NCI-H146 (cell line): ENCODE measurements at regions not wholly inside any gene's neighbourhood (a gene's known extent, or its start where the extent isn't known, plus 50 kb on each side); places are given as distances from the start of the nearest gene placed in this dataset.
A peak's percentile ranks its signal among the peaks of the same experiment; 100 is the strongest.
"Not testable (repeated sequence)": the region's sequence is repeated elsewhere in the genome, so short reads cannot be mapped to it uniquely, and the experiment has no call there.

Experiments
- DNase-seq: peaks from one replicate; lab custom pipeline; 2025; lab: John Stamatoyannopoulos, UW

- no peak for DNase-seq
These were observed 196.3 kb downstream of the DCDC2C start for GRCh38 chr2:3899536-3900155.

GRCh38 chr2:3902131-3902530 lies 198.8 kb downstream of the DCDC2C start:
- DNase-seq = no peak

DNA sequence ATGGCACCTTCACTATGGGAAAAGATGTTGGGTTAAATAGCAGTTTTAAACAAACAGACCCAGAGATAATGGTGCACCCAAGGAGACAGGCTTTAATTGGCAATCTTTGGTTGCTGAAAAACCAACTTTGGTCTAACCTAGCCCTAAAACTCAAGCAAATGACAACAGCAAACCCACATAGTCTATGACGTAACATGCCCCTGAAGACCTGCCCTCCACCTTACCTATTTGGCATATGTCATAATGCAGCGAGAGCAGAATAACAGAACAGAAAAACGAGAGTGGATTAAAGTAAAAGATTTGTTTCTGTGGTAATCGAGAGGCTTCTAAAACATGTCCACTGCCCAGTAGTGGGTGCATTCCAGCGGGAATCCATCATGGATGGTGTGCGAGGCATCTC lies 200.7 kb downstream of the DCDC2C start:
- DNase-seq = no peak

DNA sequence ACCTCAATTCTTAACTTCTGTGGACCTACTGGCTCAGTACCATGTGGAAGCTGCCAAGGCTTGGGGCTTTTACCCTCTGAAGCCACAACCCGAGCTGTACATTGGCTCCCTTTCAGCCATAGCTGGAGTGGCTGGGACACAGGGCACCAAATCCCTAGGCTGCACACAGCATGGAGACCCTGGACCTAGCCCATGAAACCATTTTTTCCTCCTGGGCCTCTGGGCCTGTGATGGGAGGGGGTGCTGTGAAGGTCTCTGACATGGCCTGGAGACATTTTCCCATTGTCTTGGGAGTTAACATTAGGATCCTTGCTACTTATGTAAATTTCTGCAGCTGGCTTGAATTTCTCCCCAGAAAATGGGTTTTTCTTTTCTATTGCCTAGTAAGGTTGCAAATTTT lies 205.1 kb downstream of the DCDC2C start:
- not testable (repeated sequence) for DNase-seq

- DNase-seq = no peak
These were observed 208.6 kb downstream of the DCDC2C start for GRCh38 chr2:3911882-3912455.

GRCh38 chr2:3913166-3913565 lies 209.8 kb downstream of the DCDC2C start:
- no peak for DNase-seq

- peak; percentile 41 for DNase-seq
These were observed 210.9 kb downstream of the DCDC2C start for GRCh38 chr2:3914241-3914640.

DNA sequence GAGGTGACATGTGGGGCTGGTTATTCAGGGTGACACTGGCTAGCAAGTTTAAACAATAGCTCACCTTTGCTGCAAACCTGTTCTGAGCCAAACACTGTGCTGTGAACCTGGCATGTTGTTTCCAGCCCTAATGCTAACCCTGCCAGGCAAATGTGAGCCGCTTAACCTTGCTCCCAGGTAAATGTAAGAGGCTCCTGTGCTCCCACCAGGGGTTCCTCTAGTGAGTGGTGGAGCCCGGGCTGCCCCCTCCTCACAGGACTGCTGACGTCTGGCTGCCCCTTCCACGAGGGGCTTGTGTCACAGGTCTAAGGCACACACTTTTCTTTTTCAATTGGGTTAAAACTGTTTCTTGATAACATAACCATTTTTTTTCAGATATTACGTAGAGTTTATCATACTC lies 223.7 kb downstream of the DCDC2C start:
- no peak for DNase-seq

DNA sequence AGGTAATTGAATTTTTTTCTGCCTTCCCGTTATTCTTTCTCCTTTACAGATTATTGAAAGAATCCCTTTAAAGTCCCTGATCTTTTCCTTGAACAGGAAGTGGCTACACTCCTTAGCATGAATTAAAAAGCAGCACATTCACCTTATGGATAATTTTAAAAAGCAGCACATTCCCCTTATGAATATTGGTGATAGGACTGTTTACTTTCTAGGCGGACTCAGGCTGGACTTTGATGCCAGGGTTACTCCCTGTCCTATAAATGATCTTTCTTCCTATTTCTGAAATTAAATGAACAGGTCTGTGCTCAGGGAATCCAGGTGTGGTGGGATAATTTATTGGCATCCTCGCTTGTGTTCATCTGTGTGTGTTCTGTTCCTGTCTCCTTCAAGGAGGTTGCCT lies 226.0 kb downstream of the DCDC2C start:
- no peak for DNase-seq

GRCh38 chr2:3930246-3930645 lies 226.9 kb downstream of the DCDC2C start:
- DNase-seq = no peak

DNA sequence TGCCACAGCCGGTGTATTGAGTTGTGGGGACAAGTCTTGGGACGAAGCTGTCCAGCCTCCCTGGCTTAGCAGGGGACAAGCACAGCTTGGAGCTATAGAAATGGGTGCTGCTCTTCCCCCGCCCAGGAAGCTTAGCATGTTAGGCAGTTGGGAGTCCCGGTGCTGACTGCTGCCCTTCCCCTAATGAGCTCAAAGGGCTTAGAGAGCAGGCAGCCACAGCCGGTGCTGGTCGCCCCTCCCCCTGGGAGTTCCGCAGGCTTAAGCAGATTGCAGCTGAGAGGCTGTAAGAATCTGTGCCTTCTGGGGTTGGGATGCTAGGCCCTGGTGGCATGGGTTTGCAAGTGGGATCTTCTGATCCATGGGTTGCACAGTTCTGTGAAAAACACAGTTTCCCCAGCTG lies 237.3 kb downstream of the DCDC2C start:
- no peak for DNase-seq

- DNase-seq = no peak
These were observed 239.5 kb downstream of the DCDC2C start for GRCh38 chr2:3942841-3943240.

GRCh38 chr2:3944071-3944470 lies 240.7 kb downstream of the DCDC2C start:
- no peak for DNase-seq

GRCh38 chr2:3944841-3945240 lies 241.5 kb downstream of the DCDC2C start:
- DNase-seq = no peak

DNA sequence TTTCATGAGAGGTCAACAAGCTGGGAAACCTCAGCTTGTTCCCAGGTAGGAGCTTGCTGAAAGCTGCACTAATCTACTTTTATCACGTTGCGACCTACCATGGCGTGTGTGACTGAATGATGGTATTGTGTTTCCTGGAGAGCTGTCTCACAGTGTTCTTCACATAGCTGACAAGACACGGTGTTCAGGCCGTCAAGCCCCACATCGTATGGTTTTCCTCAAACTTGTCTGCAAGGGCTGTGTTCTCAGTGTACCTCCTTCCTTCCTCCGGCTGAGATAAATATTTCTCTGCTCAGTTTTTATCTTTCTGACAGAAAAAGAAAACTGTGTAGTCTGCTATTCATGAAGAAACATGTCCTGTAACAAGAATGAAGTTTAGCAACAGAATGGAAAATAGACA lies 244.8 kb downstream of the DCDC2C start:
- no peak for DNase-seq

- no peak for DNase-seq
These were observed 248.0 kb downstream of the DCDC2C start for GRCh38 chr2:3951131-3951954.

- no peak for DNase-seq
These were observed 249.6 kb downstream of the DCDC2C start for GRCh38 chr2:3952866-3953516.

DNA sequence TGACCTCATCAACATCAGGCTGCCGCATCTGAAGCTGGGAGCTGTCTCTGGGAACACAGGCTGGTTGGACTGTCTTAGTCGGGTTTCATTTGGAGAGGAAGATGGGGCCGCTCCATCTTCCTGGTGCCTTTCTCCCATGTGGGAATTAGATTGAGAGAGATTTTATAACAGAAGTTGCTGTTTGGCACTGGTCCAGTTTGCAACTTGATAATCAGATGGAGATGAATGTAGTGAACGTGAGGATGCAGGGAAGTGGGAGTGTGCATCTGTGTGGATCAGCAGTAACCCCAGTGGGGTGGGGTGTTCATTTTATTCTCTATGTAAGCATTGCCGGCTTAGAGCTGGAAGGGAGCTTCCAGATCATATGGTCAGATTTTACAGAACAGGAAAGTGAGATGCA lies 250.9 kb downstream of the DCDC2C start:
- no peak for DNase-seq

GRCh38 chr2:3956406-3956805 lies 253.0 kb downstream of the DCDC2C start:
- peak; percentile 13 for DNase-seq

DNA sequence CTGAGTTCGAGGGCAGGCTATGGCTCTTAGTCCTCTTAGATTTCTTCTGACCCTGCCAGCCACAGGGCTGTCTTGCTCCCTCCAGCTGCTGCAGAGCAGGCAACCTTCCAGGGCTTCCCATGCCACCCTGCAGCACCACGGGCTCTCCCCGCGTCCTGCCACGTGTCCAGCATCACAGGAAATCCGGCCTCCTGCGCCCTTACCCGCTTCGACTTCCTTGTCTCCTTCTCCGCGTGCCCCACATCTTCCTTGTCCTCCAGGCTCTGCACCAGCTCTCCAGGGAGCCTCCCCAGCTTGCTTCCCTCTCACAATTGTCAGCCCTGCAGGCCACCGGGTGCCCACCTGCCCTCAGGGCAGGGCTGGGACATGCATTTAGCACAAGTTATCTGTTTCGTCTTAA lies 253.5 kb downstream of the DCDC2C start:
- no peak for DNase-seq

DNA sequence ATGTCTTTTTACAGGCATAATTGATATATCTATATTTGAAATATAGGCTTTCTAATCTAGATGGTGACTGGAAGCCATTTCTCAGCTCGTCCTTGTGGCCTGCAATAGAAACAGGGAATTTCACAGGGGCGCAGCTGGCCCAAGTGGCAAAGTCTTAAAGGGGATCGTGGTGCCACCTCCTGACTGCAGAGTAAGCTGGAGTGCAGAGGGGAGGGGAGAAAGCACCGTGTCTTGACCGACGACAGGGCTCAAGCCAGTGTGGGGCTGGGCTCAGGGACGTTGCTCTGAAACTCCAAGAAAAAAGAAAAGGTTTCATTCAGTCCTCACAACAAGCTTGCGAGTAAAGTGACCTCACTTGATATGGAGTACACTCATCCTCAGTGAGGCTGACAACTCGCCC lies 255.1 kb downstream of the DCDC2C start:
- DNase-seq = no peak

DNA sequence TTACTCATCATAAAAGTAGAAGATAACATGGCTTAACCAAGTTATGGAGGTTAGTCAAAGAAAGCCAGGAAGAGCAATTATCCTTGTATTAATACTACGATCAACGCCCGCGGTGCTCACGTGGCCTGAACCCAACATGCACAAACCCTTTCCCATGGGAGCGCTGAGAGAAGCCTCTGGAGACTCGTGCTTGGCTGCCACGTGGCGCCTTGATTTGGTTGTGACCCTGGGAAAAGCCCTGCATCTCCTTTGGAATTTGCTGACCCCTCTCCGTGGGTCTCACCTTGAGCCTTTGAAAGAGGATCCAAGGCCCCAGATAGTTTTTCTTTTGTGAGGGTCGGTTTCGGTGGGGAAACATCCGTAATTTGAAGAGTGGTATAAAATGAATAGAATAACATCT lies 255.6 kb downstream of the DCDC2C start:
- no peak for DNase-seq

GRCh38 chr2:3959372-3959771 lies 256.0 kb downstream of the DCDC2C start:
- DNase-seq = peak; percentile 86
